PC-9 (cell line): ENCODE measurements at regions not wholly inside any gene's neighbourhood (a gene's known extent, or its start where the extent isn't known, plus 50 kb on each side); places are given as distances from the start of the nearest gene placed in this dataset.

ENCODE experiments used
- BruUV-seq: library from RNA; stranded (reverse); fragments of 400-500 nt; replicated peaks from 2 replicates; lab custom pipeline; 2021; lab: Mats Ljungman, UMichigan
- CTCF ChIA-PET: fragments of 300-600 bp; sonication (Branson Sonifier 250); formaldehyde crosslinking; loops from one replicate; lab custom pipeline; 2022; ENCODE audit warnings: antibody characterized with exemption; lab: Charles Lee
- POLR2A ChIA-PET: fragments of 300-600 bp; sonication (Branson Sonifier 250); formaldehyde crosslinking; loops from one replicate; lab custom pipeline; 2022; ENCODE audit warnings: antibody characterized with exemption; ENCODE audit not compliant: unreplicated experiment; lab: Charles Lee
- DNase-seq, 2 experiments: peaks; one replicate each; pipeline versions ENCODE4 v3.0.0 to v3.0.0-alpha.2; 2015 to 2022; ENCODE audit warnings: mixed read lengths in 1 of 2
- H2AFZ ChIP-seq: fragments of 200-600 bp; sonication (generic); 2 replicates; pipeline ENCODE4 v1.8.1; 2017; ENCODE audit warnings: antibody characterized with exemption
- H3F3A ChIP-seq: fragments of 200-600 bp; sonication (generic); 2 replicates; pipeline ENCODE4 v1.8.1; 2017; ENCODE audit warnings: antibody characterized with exemption, mild to moderate bottlenecking, low read depth; ENCODE audit not compliant: insufficient read depth
- H3K27ac ChIP-seq: fragments of 200-600 bp; sonication (generic); 2 replicates; pipeline ENCODE4 v1.6.1; 2016; ENCODE audit warnings: mixed run types
- H3K27me3 ChIP-seq: fragments of 200-600 bp; sonication (generic); 2 replicates; pipeline ENCODE4 v1.6.1; 2016; ENCODE audit warnings: low read depth, mixed run types; ENCODE audit not compliant: insufficient read depth
- H3K36me3 ChIP-seq: fragments of 200-600 bp; sonication (generic); 2 replicates; pipeline ENCODE4 v1.6.1; 2016; ENCODE audit warnings: low read depth, mixed run types
- H3K4me1 ChIP-seq: fragments of 200-600 bp; sonication (generic); replicated peaks from 2 replicates; pipeline ENCODE4 v1.6.1; 2016; ENCODE audit warnings: mixed run types; ENCODE audit not compliant: insufficient read depth
- H3K4me2 ChIP-seq: fragments of 200-600 bp; sonication (generic); 2 replicates; pipeline ENCODE4 v1.6.1; 2017; ENCODE audit warnings: mixed run types
- H3K4me3 ChIP-seq: fragments of 200-600 bp; sonication (generic); 2 replicates; pipeline ENCODE4 v1.6.1; 2016; ENCODE audit warnings: mixed run types
- H3K79me2 ChIP-seq: fragments of 200-600 bp; sonication (generic); 2 replicates; pipeline ENCODE4 v1.6.1; 2017; ENCODE audit warnings: low read depth, mixed run types
- H3K9me2 ChIP-seq: fragments of 200-600 bp; sonication (generic); 2 replicates; pipeline ENCODE4 v1.8.1; 2017; ENCODE audit warnings: mild to moderate bottlenecking; ENCODE audit not compliant: insufficient read depth
- H3K9me3 ChIP-seq: fragments of 200-600 bp; sonication (generic); 2 replicates; pipeline ENCODE4 v1.8.1; 2016; ENCODE audit warnings: low read depth; ENCODE audit not compliant: insufficient read depth
- H4K20me1 ChIP-seq: fragments of 200-600 bp; sonication (generic); 2 replicates; pipeline ENCODE4 v1.8.1; 2017; ENCODE audit not compliant: insufficient read depth
- CTCF ChIP-seq: fragments of 200-600 bp; sonication (generic); conservative IDR thresholded peaks from 2 replicates; pipeline ENCODE4 v1.6.1; 2017; ENCODE audit warnings: mixed run types, antibody characterized with exemption, mild to moderate bottlenecking, moderate library complexity
- EZH2 ChIP-seq: fragments of 200-600 bp; sonication (generic); IDR thresholded peaks from 2 replicates; pipeline ENCODE4 v1.8.0; 2017; ENCODE audit warnings: antibody characterized with exemption, low read depth
- intact Hi-C: fragments of 100-400 bp; cut with micrococcal nuclease; formaldehyde crosslinking; loops from one replicate; pipeline ENCODE4 v1.10.0; 2022; ENCODE audit not compliant: unreplicated experiment

GRCh38 chr1:88070956-88071355 lies 613.1 kb upstream of the PKN2 start:
- H3K27ac ChIP-seq, result no peak overlapping the region
- H3K9me3 ChIP-seq, result no peaks in the 10 kb centered on the region
- ChIA-PET POLR2A (interaction anchor here (0.6 kb wide), 1 partner anchor 122 kb away, joined by 3 read pairs; no protein-coding TSS in a partner anchor), CTCF (no interaction called here)
- no peak overlapping the region for H3K4me2 ChIP-seq
- no peaks in the 10 kb centered on the region for H3F3A ChIP-seq
- no peaks in the 10 kb centered on the region for H4K20me1 ChIP-seq
- no peak overlapping the region for H2AFZ ChIP-seq
- H3K9me2 ChIP-seq, result 0 out of 2 replicates have a peak, but pooled peaks cover 4% of the 10 kb centered on the region
- BruUV-seq, result no TSS peak
- TF ChIP-seq EZH2, result no peak
- no peak for TF ChIP-seq CTCF
- H3K4me1 ChIP-seq, result no peaks in the 10 kb centered on the region
- H3K36me3 ChIP-seq, result no peaks in the 10 kb centered on the region
- H3K27me3 ChIP-seq, result no peaks in the 10 kb centered on the region
- intact Hi-C loops, result loop anchor here (10.0 kb wide), 1 partner anchor 234 kb away; no protein-coding TSS in a partner anchor
- H3K4me3 ChIP-seq, result no peak overlapping the region
- no peaks in the 10 kb centered on the region for H3K79me2 ChIP-seq
- no peak for DNase-seq

- TF ChIP-seq CTCF (no peak), EZH2 (no peak)
- ChIA-PET CTCF (no interaction called here), POLR2A (no interaction called here)
- Histone ChIP-seq H3K9me2 (peaks cover 4% of the 10 kb centered on the region; the same call in 1 of the 2 replicates), H3K4me3 (no peak overlapping the region), H2AFZ (0 out of 2 replicates have a peak overlapping the region, but pooled peaks have one; percentile 3), H3K79me2 (no peaks in the 10 kb centered on the region), H3K27me3 (no peaks in the 10 kb centered on the region), H3K9me3 (no peaks in the 10 kb centered on the region), H4K20me1 (no peaks in the 10 kb centered on the region), H3F3A (no peaks in the 10 kb centered on the region), H3K4me2 (no peak overlapping the region), H3K36me3 (no peaks in the 10 kb centered on the region), H3K27ac (no peak overlapping the region), H3K4me1 (no peaks in the 10 kb centered on the region)
- intact Hi-C loops, result loop anchor here (10.0 kb wide), 1 partner anchor 230 kb away; no protein-coding TSS in a partner anchor
- no peak for DNase-seq
- BruUV-seq, result no TSS peak
Observed at GRCh38 chr1:88074661-88075060, 609.4 kb upstream of the PKN2 start.

DNA sequence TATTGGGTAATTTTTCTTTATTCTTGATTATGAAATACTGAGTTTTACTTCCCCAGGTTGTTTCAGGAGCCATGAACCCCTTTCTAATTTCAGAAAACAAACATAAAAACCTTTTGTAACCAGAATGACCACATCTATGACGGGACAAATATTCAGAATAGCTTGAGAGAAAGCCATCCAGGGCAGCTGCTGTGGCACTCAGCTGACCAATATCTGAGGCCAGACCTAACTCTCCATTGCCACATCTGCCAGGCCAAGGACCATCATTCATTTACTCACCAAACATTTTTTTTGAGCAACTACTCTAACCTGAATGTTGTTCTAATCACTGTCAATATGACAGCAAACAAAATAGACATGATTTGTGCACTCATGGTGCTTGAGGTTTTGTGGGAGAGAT lies 608.3 kb upstream of the PKN2 start:
- H3K4me1 ChIP-seq, result peaks cover 10% of the 10 kb centered on the region
- no peak overlapping the region for H2AFZ ChIP-seq
- CTCF ChIA-PET, result no interaction called here
- no TSS peak for BruUV-seq
- H3K27me3 ChIP-seq, result no peaks in the 10 kb centered on the region
- peaks cover 4% of the 10 kb centered on the region; the same call in 1 of the 2 replicates for H3K9me2 ChIP-seq
- DNase-seq, result no peak
- no peaks in the 10 kb centered on the region for H3K9me3 ChIP-seq
- H4K20me1 ChIP-seq, result no peaks in the 10 kb centered on the region
- TF ChIP-seq CTCF, result no peak
- no peak for TF ChIP-seq EZH2
- no peaks in the 10 kb centered on the region for H3F3A ChIP-seq
- no peaks in the 10 kb centered on the region for H3K79me2 ChIP-seq
- no peaks in the 10 kb centered on the region for H3K36me3 ChIP-seq
- intact Hi-C loops, result loop anchor here (10.0 kb wide), 1 partner anchor 229 kb away; no protein-coding TSS in a partner anchor
- no peak overlapping the region for H3K4me3 ChIP-seq
- POLR2A ChIA-PET, result no interaction called here
- H3K27ac ChIP-seq, result no peak overlapping the region
- no peak overlapping the region for H3K4me2 ChIP-seq
